ENCODE measurements at regions not wholly inside any gene's neighbourhood (a gene's known extent, or its start where the extent isn't known, plus 50 kb on each side); places are given as distances from the start of the nearest gene placed in this dataset.

DNA sequence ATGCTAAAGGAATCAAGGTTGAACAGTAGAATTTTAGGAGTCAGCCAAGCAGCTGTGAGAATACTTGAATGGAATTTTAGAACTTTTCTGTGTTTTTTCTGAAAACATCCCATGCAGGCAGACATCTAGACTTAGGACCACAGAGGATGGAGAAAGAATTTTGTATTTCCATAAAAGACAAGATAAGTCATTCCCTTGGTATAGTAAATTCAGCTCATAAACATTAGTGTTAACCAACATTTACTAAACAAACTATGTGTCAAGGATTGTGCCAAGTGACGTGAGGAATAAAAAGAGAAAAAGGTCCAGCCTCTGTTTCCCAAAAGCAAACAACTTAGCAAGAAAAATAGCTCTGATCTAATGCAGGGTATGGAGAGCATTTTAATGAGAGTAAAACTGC lies 210.2 kb upstream of the NR5A2 start:
- TF ChIP-seq RARB (CRISPR knock-in tag; IDR thresholded peaks at IDR 0.05) (no peak), PPARA (CRISPR knock-in tag; IDR thresholded peaks at IDR 0.05; ENCODE audit: borderline replicate concordance) (no peak), ZFP3 (CRISPR knock-in tag; IDR thresholded peaks at IDR 0.05) (no peak), ISL1 (CRISPR knock-in tag; IDR thresholded peaks at IDR 0.05) (no peak), BACH2 (CRISPR knock-in tag; IDR thresholded peaks at IDR 0.05; ENCODE audit: borderline replicate concordance) (no peak), TOX (CRISPR knock-in tag; IDR thresholded peaks at IDR 0.05; ENCODE audit: borderline replicate concordance) (no peak), ZNF8 (CRISPR knock-in tag; IDR thresholded peaks at IDR 0.05) (no peak), POU6F1 (CRISPR knock-in tag; IDR thresholded peaks at IDR 0.05; ENCODE audit: borderline replicate concordance, low read depth) (no peak), OSR1 (CRISPR knock-in tag; IDR thresholded peaks at IDR 0.05) (no peak), SNAI2 (CRISPR knock-in tag; IDR thresholded peaks at IDR 0.05) (no peak)
